Smooth muscle cell (in vitro differentiated cells): ENCODE measurements at regions not wholly inside any gene's neighbourhood (a gene's known extent, or its start where the extent isn't known, plus 50 kb on each side); places are given as distances from the start of the nearest gene placed in this dataset.

Experiments used
- DNase-seq: peaks from one replicate; lab custom pipeline; 2025; ENCODE audit not compliant: unreplicated experiment; lab: John Stamatoyannopoulos, UW
- H2AFZ ChIP-seq: fragments of 200-600 bp; sonication (generic); 2 replicates; pipeline ENCODE4 v1.6.0; 2016; ENCODE audit warnings: antibody characterized with exemption, low read depth, mild to moderate bottlenecking
- H3F3A ChIP-seq: fragments of 200-600 bp; sonication (generic); 2 replicates; pipeline ENCODE4 v1.6.0; 2017; ENCODE audit warnings: antibody characterized with exemption, low read depth
- H3K27ac ChIP-seq: fragments of 200-600 bp; sonication (generic); 2 replicates; pipeline ENCODE4 v1.5.1; 2016; ENCODE audit warnings: low read depth, mild to moderate bottlenecking
- H3K27me3 ChIP-seq: fragments of 200-600 bp; sonication (generic); 2 replicates; pipeline ENCODE4 v1.6.1; 2016; ENCODE audit warnings: low read depth, mild to moderate bottlenecking
- H3K36me3 ChIP-seq: fragments of 200-600 bp; sonication (generic); 2 replicates; pipeline ENCODE4 v1.5.1; 2016; ENCODE audit warnings: low read depth
- H3K4me1 ChIP-seq: fragments of 200-600 bp; sonication (generic); 2 replicates; pipeline ENCODE4 v1.5.1; 2016; ENCODE audit warnings: low read depth
- H3K4me2 ChIP-seq: fragments of 200-600 bp; sonication (generic); 2 replicates; pipeline ENCODE4 v1.6.0; 2016; ENCODE audit warnings: mild to moderate bottlenecking
- H3K4me3 ChIP-seq: fragments of 200-600 bp; sonication (generic); 2 replicates; pipeline ENCODE4 v1.5.1; 2016; ENCODE audit warnings: mild to moderate bottlenecking
- H3K79me2 ChIP-seq: fragments of 200-600 bp; sonication (generic); 2 replicates; pipeline ENCODE4 v1.6.0; 2016; ENCODE audit warnings: low read depth, mild to moderate bottlenecking
- H3K9ac ChIP-seq: fragments of 200-600 bp; sonication (generic); 2 replicates; pipeline ENCODE4 v1.6.0; 2016; ENCODE audit warnings: low read depth
- H3K9me3 ChIP-seq: fragments of 200-600 bp; sonication (generic); replicated peaks from 2 replicates; pipeline ENCODE4 v1.5.1; 2016; ENCODE audit warnings: low read depth
- H4K20me1 ChIP-seq: fragments of 200-600 bp; sonication (generic); 2 replicates; pipeline ENCODE4 v1.6.0; 2016; ENCODE audit warnings: low read depth
- WGBS: methylation state at CpG from one replicate; pipeline ENCODE4 v1.1.7; 2016; ENCODE audit warnings: low lambda C conversion rate; 5-methylcytosine and 5-hydroxymethylcytosine counted together
- TF ChIP-seq, protein P1 (sequence below): fragments of 200-600 bp; sonication (generic); IDR thresholded peaks from 2 replicates; pipeline ENCODE4 v1.5.1; 2017; ENCODE audit warnings: borderline replicate concordance, mild to moderate bottlenecking, antibody characterized with exemption; ENCODE audit not compliant: insufficient read depth, poor library complexity, severe bottlenecking

DNA sequence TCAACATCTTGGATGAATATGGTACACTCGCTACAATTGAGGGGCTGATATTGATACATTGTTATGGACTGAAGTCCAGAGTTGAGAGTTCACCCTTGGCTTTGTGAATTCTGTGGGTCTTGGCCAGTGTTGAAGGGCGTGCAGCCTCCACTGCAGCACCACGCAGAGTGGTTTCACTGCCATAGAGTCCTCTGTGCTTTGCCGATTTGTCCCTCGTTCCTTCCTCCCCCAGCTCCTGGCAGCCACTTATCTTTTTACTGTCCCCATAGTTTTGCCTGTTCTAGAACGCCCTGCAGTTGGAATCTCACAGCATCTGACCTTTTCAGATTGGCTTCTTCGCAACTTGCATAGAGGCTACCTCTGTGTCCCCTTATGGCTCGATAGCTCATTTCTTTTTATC lies 57.3 kb upstream of the IRS2 start:
- Histone ChIP-seq H3K27ac (no peak overlapping the region), H3F3A (no peaks in the 10 kb centered on the region), H3K27me3 (peaks cover 39% of the 10 kb centered on the region), H3K79me2 (no peaks in the 10 kb centered on the region), H4K20me1 (no peaks in the 10 kb centered on the region), H3K9ac (no peak overlapping the region), H2AFZ (no peak overlapping the region), H3K4me2 (no peak overlapping the region), H3K36me3 (no peaks in the 10 kb centered on the region), H3K4me3 (no peak overlapping the region), H3K4me1 (peaks cover 12% of the 10 kb centered on the region), H3K9me3 (no peaks in the 10 kb centered on the region)
- 90% methylated on average over 8 of the region's 8 CpGs for WGBS
- TF ChIP-seq, protein P1, sequence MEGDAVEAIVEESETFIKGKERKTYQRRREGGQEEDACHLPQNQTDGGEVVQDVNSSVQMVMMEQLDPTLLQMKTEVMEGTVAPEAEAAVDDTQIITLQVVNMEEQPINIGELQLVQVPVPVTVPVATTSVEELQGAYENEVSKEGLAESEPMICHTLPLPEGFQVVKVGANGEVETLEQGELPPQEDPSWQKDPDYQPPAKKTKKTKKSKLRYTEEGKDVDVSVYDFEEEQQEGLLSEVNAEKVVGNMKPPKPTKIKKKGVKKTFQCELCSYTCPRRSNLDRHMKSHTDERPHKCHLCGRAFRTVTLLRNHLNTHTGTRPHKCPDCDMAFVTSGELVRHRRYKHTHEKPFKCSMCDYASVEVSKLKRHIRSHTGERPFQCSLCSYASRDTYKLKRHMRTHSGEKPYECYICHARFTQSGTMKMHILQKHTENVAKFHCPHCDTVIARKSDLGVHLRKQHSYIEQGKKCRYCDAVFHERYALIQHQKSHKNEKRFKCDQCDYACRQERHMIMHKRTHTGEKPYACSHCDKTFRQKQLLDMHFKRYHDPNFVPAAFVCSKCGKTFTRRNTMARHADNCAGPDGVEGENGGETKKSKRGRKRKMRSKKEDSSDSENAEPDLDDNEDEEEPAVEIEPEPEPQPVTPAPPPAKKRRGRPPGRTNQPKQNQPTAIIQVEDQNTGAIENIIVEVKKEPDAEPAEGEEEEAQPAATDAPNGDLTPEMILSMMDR, result no peak
- DNase-seq, result no peak

DNA sequence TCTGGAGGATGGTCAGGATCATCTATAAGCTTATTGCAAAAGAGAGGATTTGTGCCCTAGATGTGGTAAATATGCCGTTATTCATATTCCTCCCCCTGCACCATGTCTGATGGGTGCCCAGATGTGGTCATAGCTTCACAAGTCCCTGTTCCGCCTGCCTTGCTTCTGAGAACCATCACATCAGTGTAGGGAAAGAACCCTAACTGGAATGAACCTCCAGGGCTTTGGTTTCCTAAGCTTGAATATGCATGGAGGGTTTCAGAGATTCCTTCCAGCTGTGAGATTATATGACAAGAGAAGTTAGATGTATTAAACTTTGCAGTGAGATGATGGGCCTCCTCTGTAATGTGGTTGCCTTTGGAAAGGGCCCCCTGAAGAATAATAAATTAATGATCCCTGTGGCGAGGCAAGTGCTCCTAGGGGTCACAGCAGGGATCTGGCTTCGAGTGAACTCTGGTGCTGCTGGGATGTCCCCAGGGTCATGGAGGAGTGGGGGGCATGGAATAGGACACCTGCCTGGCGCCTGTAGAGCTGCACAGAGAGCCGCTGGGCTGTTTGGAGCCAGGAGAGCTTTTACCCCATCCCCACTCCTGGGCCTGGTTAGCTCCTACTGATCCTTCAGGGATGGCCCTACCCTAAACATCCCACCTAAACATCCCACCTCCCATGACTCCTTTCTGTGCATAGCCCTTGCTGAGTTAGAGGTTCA lies 56.0 kb upstream of the IRS2 start:
- no peak overlapping the region for H3K27ac ChIP-seq
- no peak overlapping the region for H3K4me3 ChIP-seq
- H3F3A ChIP-seq, result no peaks in the 10 kb centered on the region
- peaks cover 34% of the 10 kb centered on the region for H3K27me3 ChIP-seq
- no peaks in the 10 kb centered on the region for H3K9me3 ChIP-seq
- no peaks in the 10 kb centered on the region for H4K20me1 ChIP-seq
- WGBS, result 90% methylated on average over 6 of the region's 6 CpGs
- TF ChIP-seq, protein P1, result no peak
- H3K36me3 ChIP-seq, result no peaks in the 10 kb centered on the region
- peaks cover 12% of the 10 kb centered on the region for H3K4me1 ChIP-seq
- H3K9ac ChIP-seq, result no peak overlapping the region
- H3K4me2 ChIP-seq, result no peak overlapping the region
- no peaks in the 10 kb centered on the region for H3K79me2 ChIP-seq
- H2AFZ ChIP-seq, result no peak overlapping the region
- no peak for DNase-seq

DNA sequence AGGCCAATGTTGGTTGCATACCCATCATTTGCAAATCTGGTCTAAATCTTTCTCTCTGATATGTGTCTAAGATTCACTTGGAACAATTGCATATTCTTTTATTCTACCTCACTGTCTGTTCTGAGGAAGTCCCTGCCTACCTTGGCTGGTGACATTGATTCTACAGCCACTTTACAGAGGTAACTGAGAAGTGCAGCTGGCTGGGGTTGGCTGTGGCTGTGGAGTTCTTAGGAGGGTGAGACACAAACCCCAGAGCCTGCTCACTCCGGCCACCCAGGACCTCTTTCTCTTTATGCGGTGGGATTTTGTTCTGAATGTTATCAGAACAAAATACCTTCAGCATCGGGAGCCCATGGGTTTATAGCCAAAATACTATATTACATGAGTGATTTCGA lies 54.5 kb upstream of the IRS2 start:
- Histone ChIP-seq H3K9ac (no peak overlapping the region), H3K4me1 (peaks cover 12% of the 10 kb centered on the region), H3K27ac (no peak overlapping the region), H3F3A (no peaks in the 10 kb centered on the region), H3K27me3 (peaks cover 20% of the 10 kb centered on the region), H2AFZ (no peak overlapping the region), H3K79me2 (no peaks in the 10 kb centered on the region), H4K20me1 (no peaks in the 10 kb centered on the region), H3K4me3 (no peak overlapping the region), H3K4me2 (peak overlapping the region; percentile 59), H3K36me3 (no peaks in the 10 kb centered on the region), H3K9me3 (no peaks in the 10 kb centered on the region)
- WGBS, result 97% methylated on average over 4 of the region's 4 CpGs
- DNase-seq, result no peak
- TF ChIP-seq, protein P1, result no peak
